SKM-1 (cell line): ENCODE measurements at regions not wholly inside any gene's neighbourhood (a gene's known extent, or its start where the extent isn't known, plus 50 kb on each side); places are given as distances from the start of the nearest gene placed in this dataset.
"Not testable (repeated sequence)": the region's sequence is repeated elsewhere in the genome, so short reads cannot be mapped to it uniquely, and the experiment has no call there.

ENCODE experiments used
- DNase-seq: peaks from one replicate; lab custom pipeline; 2025; ENCODE audit not compliant: unreplicated experiment; lab: John Stamatoyannopoulos, UW

- peak; percentile 98 for DNase-seq
These were observed 101.2 kb upstream of the WDR11 start for GRCh38 chr10:120749856-120750566.

- no peak for DNase-seq
These were observed 95.4 kb upstream of the WDR11 start for GRCh38 chr10:120755771-120756170.

GRCh38 chr10:120760253-120760652 is 90.9 kb upstream of the WDR11 start:
- no peak for DNase-seq

- DNase-seq: no peak
These were observed 89.2 kb upstream of the WDR11 start for GRCh38 chr10:120761951-120762350.

GRCh38 chr10:120765226-120765803 is 85.8 kb upstream of the WDR11 start:
- no peak for DNase-seq

- no peak for DNase-seq
These were observed 82.9 kb upstream of the WDR11 start for GRCh38 chr10:120768227-120768626.

- no peak for DNase-seq
These were observed 80.7 kb upstream of the WDR11 start for GRCh38 chr10:120770496-120770895.

- DNase-seq: no peak
These were observed 74.7 kb upstream of the WDR11 start for GRCh38 chr10:120776442-120776841.

GRCh38 chr10:120782336-120782735 is 68.8 kb upstream of the WDR11 start:
- DNase-seq: no peak

GRCh38 chr10:120783098-120783497 is 68.1 kb upstream of the WDR11 start:
- no peak for DNase-seq

- DNase-seq: no peak
These were observed 67.3 kb upstream of the WDR11 start for GRCh38 chr10:120783867-120784266.

GRCh38 chr10:120788771-120789170 is 62.4 kb upstream of the WDR11 start:
- no peak for DNase-seq

GRCh38 chr10:120789303-120790203 is 61.6 kb upstream of the WDR11 start:
- peak; percentile 68 for DNase-seq

- no peak for DNase-seq
These were observed 59.8 kb upstream of the WDR11 start for GRCh38 chr10:120791316-120791715.

GRCh38 chr10:120793088-120793487 is 58.1 kb upstream of the WDR11 start:
- DNase-seq: no peak

GRCh38 chr10:120794390-120794789 is 56.8 kb upstream of the WDR11 start:
- DNase-seq: no peak

GRCh38 chr10:120798276-120798675 is 52.9 kb upstream of the WDR11 start:
- not testable (repeated sequence) for DNase-seq

GRCh38 chr10:120799849-120800248 is 51.3 kb upstream of the WDR11 start:
- DNase-seq: no peak

- no peak for DNase-seq
These were observed 50.4 kb upstream of the WDR11 start for GRCh38 chr10:120800528-120801323.
